HG02588 (cell line): ENCODE measurements at regions not wholly inside any gene's neighbourhood (a gene's known extent, or its start where the extent isn't known, plus 50 kb on each side); places are given as distances from the start of the nearest gene placed in this dataset.
"Not testable (repeated sequence)": the region's sequence is repeated elsewhere in the genome, so short reads cannot be mapped to it uniquely, and the experiment has no call there.

Experiments
- ATAC-seq: cut with Tn5 transposase; IDR thresholded peaks from one replicate; pipeline ENCODE4 v1.9.1; 2021; ENCODE audit warnings: mild to moderate bottlenecking, moderate library complexity; ENCODE audit not compliant: unreplicated experiment

DNA sequence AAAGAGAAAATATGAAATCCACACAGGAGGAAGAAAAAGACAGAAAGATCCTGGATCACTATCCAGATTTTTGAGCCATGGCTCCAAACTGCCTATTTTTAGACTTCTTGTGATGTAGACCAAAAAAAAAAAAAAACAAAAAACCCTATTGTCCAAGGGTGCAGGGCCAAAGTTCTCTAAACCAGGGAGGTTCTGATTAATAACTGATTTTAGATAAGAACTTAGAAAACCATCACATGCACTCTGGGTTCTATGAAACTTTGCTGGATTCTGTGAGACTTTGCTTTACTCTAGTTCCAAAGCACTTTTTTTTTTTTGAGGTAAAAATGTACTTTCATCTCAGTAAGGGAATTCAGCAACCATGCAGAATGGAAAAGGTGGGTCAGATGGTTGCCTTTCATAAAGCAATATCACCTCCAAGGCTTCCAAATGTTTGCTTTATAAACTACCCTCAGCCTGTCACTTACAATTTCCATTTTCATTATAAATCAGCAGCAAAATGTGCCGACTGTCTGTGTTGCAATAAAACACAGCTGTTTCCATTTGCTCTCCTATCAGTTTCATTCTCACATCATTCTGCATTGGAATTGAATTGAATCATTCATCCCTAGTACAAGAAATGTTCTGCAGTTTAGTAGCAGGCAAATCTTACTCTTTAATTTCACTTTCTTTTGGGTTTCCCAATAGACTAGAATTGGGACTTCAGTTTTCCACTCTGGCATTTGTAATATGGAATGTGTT, 1584.3 kb upstream of the RAG2 start:
- ATAC-seq, result no peak

- ATAC-seq, result no peak
Measured at GRCh38 chr11:38176686-38177322, 1578.8 kb upstream of the RAG2 start.

- no peak for ATAC-seq
Measured at GRCh38 chr11:38173676-38174075, 1575.6 kb upstream of the RAG2 start.

DNA sequence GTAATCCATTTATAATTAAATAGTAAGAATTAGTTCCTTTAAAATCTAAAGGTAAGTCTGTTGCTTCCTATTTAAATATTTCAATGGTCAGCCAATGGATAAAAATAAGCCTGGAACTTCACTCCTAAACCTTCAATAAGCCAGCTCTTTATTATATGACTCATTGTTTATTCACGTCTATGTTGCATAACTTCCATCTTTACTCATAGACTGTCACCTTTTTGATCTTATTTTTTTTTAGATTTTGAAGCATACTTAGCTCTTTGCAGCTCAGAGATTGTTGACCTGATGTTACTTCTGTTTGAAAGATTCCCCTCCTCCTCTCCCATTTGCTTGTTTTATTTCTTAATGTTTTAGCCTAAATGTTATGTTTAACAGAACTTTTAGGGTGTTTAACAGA, 1571.2 kb upstream of the RAG2 start:
- ATAC-seq, result no peak

DNA sequence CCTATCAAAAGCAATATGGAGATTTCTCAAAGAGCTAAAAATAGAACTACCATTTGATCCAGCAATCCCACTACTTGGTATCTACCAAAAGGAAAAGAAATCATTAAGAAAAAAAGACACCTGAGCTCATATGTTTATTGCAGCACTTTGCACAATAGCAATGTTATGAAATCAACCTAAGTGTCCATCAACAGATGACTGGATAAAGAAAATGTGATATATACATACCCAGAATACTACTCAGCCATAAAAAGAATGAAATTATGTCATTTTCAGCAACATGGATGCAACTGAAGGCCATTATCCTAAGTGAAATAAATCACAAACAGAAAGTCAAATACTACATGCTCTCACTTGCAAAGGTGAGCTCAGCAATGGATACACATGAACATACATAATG, 1565.5 kb upstream of the RAG2 start:
- no peak for ATAC-seq

DNA sequence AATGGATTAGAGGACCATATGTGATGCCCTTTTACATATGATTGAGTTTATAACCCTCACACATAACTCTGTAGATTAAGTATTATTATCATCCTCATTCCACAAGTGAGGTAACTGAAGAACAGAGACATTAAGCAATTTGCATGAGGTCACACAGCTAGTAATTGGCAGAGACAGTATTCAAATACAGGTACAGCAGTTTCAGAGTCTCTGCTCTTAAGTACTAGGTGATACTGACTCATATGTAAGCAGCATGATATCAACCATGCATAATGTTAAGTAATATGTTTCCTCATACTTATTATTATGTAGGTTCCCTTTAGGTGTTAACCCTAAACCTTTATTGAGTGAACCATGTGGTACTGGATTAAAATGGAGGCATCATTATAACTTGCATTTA, 1562.4 kb upstream of the RAG2 start:
- ATAC-seq, result no peak

DNA sequence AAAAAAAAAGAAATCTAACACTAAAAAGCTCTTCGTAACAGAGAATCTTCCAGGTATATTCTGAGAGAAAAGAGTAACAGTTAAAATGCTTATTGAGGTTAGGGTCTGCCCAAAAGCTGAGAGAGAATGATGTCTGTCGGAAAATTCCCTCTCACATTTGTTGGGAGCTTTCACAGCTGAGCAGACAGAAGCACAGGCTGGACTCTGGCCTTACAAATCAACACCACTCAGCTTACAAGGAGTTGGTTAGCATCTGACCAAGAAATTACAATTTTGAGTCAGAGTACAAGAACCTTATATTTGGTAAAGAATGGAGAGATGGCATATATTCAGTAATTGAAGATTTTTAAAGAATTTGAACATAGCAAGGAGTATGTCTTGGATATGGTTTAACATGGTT, 1561.0 kb upstream of the RAG2 start:
- ATAC-seq, result no peak

GRCh38 chr11:38156495-38157146, 1558.6 kb upstream of the RAG2 start:
- no peak for ATAC-seq

GRCh38 chr11:38155856-38156255, 1557.8 kb upstream of the RAG2 start:
- ATAC-seq, result no peak

- ATAC-seq, result no peak
Measured at GRCh38 chr11:38153985-38154384, 1555.9 kb upstream of the RAG2 start.

- ATAC-seq, result no peak
Measured at GRCh38 chr11:38143852-38144251, 1545.8 kb upstream of the RAG2 start.

GRCh38 chr11:38138972-38139371, 1540.9 kb upstream of the RAG2 start:
- no peak for ATAC-seq

DNA sequence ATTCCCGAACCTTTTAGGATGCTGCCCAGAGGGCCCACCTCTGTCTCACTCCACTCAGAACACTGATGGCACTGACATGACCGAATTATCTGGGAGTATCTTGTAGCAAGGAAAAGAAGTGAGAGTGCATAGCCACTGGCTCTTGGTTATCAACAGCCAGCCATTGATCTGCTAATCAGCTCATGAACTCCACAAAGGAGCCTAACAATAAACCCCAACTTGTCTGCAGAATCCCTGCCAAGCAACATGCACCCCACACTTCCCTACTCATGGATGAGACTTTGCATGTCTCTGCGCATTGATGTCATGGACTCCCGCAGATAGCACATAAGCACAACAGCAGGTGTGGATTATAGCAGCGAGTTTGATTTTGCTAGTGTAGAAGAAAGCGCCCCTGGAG, 1538.9 kb upstream of the RAG2 start:
- ATAC-seq, result no peak

DNA sequence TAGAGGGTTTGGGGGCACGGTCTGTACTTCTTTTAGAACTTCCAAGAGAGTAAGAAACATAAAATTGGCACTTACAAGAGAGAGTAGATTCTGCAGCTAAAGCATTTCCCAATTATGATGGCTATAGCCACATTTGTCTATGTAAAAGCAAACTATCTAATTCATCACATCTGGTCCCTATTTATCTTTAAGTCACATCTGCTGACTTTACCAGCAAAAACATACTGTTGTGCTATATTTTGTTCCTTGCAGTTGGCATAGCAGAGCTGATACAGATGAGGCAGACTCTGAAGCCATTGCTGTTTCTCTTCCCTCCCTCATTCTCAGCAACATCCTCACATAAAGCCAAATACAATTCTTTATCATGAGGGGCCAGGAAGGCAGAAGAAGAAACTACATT, 1533.5 kb upstream of the RAG2 start:
- ATAC-seq, result no peak

GRCh38 chr11:38130976-38131375, 1532.9 kb upstream of the RAG2 start:
- no peak for ATAC-seq

DNA sequence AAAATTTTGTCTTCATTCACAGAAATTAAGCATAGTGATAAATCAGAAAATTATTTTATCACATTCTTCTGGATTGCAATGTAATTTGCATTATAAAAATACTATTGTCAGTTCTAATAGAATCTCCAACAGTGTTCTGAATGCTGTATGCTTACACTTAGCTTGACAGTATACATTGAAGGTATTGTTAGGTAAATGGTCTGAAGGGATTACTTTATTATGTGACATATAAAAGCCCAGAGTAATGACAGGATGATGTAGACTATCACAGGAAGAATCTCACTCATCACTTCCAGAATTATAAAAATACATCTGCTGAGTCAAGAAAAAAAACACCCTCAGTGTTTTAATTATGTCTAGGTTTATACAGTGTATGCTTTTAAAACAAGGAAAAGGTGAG, 1532.5 kb upstream of the RAG2 start:
- ATAC-seq, result no peak

DNA sequence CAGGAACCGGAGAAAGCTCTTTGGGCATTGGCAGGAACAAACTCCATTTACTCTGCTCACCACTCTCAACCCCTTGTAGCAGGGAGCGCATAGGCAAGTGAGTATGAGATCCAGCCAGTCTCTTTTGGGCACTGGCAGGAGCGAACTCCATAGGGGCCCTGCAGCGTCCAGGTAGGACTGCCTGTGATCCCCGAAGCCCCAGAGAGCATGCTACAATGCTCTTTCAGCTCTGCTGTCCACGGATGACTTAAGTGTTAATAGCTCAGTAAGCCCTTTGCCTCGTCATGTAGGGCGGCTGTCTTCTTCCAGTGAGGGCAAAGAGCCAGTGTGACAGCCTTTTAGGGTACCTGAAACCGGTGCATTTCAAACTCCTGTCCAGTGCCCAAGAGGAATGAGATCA, 1525.6 kb upstream of the RAG2 start:
- no peak for ATAC-seq

DNA sequence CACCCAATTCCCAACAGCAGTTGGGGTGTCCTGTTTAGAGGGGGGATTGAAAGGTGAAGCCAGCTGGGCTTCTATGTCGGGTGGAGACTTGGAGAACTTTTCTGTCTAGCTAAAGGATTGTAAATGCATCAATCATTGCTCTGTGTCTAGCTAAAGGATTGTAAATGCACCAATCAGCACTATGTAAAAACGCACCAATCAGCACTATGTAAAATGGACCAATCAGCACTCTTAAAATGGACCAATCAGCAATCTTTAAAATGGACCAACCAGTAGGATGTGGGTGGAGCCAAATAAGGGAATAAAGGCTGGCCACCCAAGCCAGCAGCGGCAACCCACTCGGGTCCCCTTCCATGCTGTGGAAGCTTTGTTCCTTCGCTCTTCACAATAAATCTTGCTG, 1518.6 kb upstream of the RAG2 start:
- not testable (repeated sequence) for ATAC-seq

DNA sequence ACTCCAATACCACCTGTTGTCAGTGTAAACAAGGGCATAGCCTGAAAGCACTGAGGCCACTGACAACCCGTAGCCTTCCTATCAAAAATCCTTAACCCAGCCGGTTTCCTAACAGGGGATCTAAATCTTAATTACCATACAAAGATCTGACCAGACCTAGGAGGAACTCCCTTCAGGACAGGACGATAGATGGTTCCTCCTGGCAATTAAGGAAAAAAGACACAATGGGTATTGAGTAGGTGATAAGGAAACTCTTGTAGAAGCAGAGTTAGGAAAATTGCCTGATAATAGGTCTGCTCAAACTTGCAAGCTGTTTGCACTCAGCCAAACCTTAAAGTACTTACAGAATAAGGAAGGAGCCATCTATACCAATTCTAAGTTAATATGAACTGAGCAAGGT, 1517.3 kb upstream of the RAG2 start:
- not testable (repeated sequence) for ATAC-seq

DNA sequence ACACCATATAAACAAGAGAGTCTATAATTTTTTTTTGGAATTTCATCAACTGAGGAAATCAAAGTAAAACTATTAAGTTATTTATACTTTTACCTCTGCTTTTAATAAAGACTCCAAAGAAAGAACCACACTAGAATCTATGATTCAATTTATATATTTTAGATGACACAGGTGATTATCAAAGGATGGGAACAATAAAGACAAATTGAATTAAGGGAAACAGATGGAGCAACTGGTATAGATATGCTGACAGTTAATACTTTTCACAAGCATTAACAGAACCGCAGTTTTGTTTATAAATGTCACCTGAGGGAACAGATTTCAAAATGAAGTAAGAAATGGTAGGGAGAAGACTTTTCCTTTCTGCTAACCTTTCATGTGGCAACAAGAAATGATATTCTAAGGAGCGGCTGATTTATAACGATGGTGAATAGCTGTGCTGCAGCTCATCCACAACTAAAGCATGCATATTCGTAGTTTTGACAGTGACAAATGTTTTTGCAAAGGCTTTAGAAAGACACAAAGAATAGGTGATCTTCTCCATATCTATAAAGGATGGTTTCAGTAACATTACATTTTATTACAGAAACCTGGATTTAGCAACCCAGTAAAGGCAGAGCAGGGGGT, 1502.9 kb upstream of the RAG2 start:
- ATAC-seq, result no peak

GRCh38 chr11:38095268-38095667, 1497.2 kb upstream of the RAG2 start:
- ATAC-seq, result no peak

- ATAC-seq, result no peak
Measured at GRCh38 chr11:38089726-38090125, 1491.7 kb upstream of the RAG2 start.
